SK-N-SH treated with all-trans-retinoic acid at 6 μM for 48 hours (cell line): ENCODE measurements at regions not wholly inside any gene's neighbourhood (a gene's known extent, or its start where the extent isn't known, plus 50 kb on each side); places are given as distances from the start of the nearest gene placed in this dataset.

Source experiments
- CSDC2 ChIP-seq: fragments of 250-450 bp; sonication (Bioruptor Pico); IDR thresholded peaks from 2 replicates; pipeline ENCODE4 v1.5.0; 2020; ENCODE audit warnings: mild to moderate bottlenecking, moderate library complexity
- POU6F1 ChIP-seq: fragments of 250-450 bp; sonication (Bioruptor Pico); IDR thresholded peaks from 2 replicates; pipeline ENCODE4 v1.8.0; 2021; ENCODE audit warnings: low read depth, mild to moderate bottlenecking, moderate library complexity, borderline replicate concordance
- PPARA ChIP-seq: fragments of 250-450 bp; sonication (Bioruptor Pico); IDR thresholded peaks from 2 replicates; pipeline ENCODE4 v1.5.0; 2020; ENCODE audit warnings: mild to moderate bottlenecking, borderline replicate concordance
- ZFP3 ChIP-seq: fragments of 250-450 bp; sonication (Bioruptor Pico); IDR thresholded peaks from 2 replicates; pipeline ENCODE4 v1.5.0; 2020; ENCODE audit warnings: mild to moderate bottlenecking, moderate library complexity

GRCh38 chr6:88380618-88381288 lies 214.6 kb upstream of the CNR1 start:
- no peak for TF ChIP-seq PPARA (CRISPR knock-in tag)
- no peak for TF ChIP-seq CSDC2
- TF ChIP-seq ZFP3 (CRISPR knock-in tag): no peak
- no peak for TF ChIP-seq POU6F1 (CRISPR knock-in tag)
